Prostate gland (tissue), 2 donors: ENCODE measurements at regions not wholly inside any gene's neighbourhood (a gene's known extent, or its start where the extent isn't known, plus 50 kb on each side); places are given as distances from the start of the nearest gene placed in this dataset.
"Not testable (repeated sequence)": the region's sequence is repeated elsewhere in the genome, so short reads cannot be mapped to it uniquely, and the experiment has no call there.

Experiments used
- DNase-seq: peaks from one replicate; pipeline ENCODE4 v3.0.0-alpha.2; 2019; ENCODE audit warnings: low spot score
- H3K27ac ChIP-seq, 2 donors: fragments of 200-600 bp; sonication (generic); 2 replicates each; pipeline ENCODE4 v1.5.1; 2017 to 2019
- H3K27me3 ChIP-seq: fragments of 200-600 bp; sonication (generic); replicated peaks from 2 replicates; pipeline ENCODE4 v1.5.1; 2019; ENCODE audit not compliant: insufficient read depth
- H3K36me3 ChIP-seq, 2 donors: fragments of 200-600 bp; sonication (generic); 1 replicate in 1 of 2; 2 replicates in 1 of 2; pipeline versions ENCODE4 v1.5.1 to v1.8.1; 2017 to 2019
- H3K4me1 ChIP-seq: fragments of 200-600 bp; sonication (generic); replicated peaks from 2 replicates; pipeline ENCODE4 v1.5.1; 2019
- H3K4me3 ChIP-seq, 2 donors: fragments of 200-600 bp; sonication (generic); 2 replicates each; pipeline ENCODE4 v1.5.1; 2017 to 2019
- H3K9me3 ChIP-seq: fragments of 200-600 bp; sonication (generic); 2 replicates; pipeline ENCODE4 v1.5.1; 2017
- POLR2A ChIP-seq: fragments of 450-650 bp; IDR thresholded peaks from one replicate; pipeline ENCODE4 v1.6.1; 2016; ENCODE audit warnings: antibody characterized with exemption, mild to moderate bottlenecking
- POLR2AphosphoS5 ChIP-seq: sonication (generic); formaldehyde crosslinking; IDR thresholded peaks from one replicate; pipeline ENCODE4 v1.6.1; 2017; ENCODE audit warnings: antibody characterized with exemption
- WGBS: methylation state at CpG from one replicate; pipeline ENCODE4 v1.1.5; 2018; 5-methylcytosine and 5-hydroxymethylcytosine counted together
- intact Hi-C: fragments of 100-400 bp; cut with DNase I; formaldehyde crosslinking; loops from one replicate; pipeline ENCODE4 v1.14.2; 2022
- TF ChIP-seq, protein P1 (sequence below), 4 experiments: fragments of 200-600 bp in 2 of 4; fragments of 450-650 bp in 2 of 4; sonication (generic) in 2 of 4; IDR thresholded peaks; 1 replicate in 3 of 4; 2 replicates in 1 of 4; pipeline ENCODE4 v1.5.1; 2016 to 2019; ENCODE audit warnings: antibody characterized with exemption in 4 of 4, mild to moderate bottlenecking in 2 of 4, moderate library complexity in 2 of 4

DNA sequence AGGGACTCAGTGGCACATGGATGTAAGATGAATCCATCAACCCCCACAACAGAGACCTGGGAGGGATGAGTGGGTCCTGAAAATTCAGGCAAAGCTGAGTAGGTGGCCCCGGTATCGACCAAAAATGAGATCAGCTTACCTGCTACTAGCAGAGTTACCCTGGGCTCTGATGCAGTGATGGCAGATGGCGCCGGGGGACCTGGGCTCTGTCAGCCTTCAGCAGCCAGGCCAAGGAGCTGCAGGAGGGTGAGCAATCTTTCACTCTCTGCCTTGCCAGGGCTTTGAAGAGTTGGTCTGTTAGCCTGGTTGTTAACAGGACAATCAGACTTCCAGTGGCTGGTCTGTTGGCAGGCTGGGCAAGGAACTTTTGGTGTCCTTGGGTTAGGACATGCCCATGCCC lies 1054.8 kb downstream of the SI start:
- no peaks in the 10 kb centered on the region for H3K4me1 ChIP-seq
- no peaks in the 10 kb centered on the region for H3K27me3 ChIP-seq
- no peak overlapping the region for H3K4me3 ChIP-seq
- no peak overlapping the region for H3K27ac ChIP-seq
- 87% methylated on average over 4 of the region's 4 CpGs for WGBS
- no peak for TF ChIP-seq POLR2A
- TF ChIP-seq POLR2AphosphoS5: no peak
- TF ChIP-seq, protein P1, sequence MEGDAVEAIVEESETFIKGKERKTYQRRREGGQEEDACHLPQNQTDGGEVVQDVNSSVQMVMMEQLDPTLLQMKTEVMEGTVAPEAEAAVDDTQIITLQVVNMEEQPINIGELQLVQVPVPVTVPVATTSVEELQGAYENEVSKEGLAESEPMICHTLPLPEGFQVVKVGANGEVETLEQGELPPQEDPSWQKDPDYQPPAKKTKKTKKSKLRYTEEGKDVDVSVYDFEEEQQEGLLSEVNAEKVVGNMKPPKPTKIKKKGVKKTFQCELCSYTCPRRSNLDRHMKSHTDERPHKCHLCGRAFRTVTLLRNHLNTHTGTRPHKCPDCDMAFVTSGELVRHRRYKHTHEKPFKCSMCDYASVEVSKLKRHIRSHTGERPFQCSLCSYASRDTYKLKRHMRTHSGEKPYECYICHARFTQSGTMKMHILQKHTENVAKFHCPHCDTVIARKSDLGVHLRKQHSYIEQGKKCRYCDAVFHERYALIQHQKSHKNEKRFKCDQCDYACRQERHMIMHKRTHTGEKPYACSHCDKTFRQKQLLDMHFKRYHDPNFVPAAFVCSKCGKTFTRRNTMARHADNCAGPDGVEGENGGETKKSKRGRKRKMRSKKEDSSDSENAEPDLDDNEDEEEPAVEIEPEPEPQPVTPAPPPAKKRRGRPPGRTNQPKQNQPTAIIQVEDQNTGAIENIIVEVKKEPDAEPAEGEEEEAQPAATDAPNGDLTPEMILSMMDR (IDR thresholded peaks at IDR 0.05): no peak
- no peaks in the 10 kb centered on the region for H3K36me3 ChIP-seq
- intact Hi-C loops: no loop called here
- DNase-seq: no peak
- no peaks in the 10 kb centered on the region for H3K9me3 ChIP-seq

DNA sequence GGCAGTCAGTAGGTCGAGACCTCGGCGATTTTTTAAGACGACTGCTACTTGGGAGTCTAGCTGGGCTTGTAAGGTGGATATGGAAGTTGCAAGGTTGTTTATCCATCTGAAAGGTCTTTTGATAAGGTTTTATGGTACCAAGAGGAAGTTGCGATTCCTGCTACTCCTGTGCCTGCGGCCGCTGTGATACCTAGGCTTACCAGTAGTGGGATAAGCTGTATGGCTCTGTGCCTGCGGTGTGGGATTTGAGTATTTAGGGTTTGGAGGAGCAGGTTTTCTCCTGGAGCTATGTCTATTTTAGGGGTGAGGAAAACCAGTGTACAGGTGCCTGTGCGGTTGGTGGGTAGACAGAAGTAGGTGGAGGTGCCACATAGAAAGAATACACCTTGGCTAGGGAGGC lies 1059.8 kb downstream of the SI start:
- intact Hi-C loops: no loop called here
- Histone ChIP-seq H3K36me3 (no peaks in the 10 kb centered on the region), H3K4me3 (no peak overlapping the region), H3K9me3 (no peaks in the 10 kb centered on the region), H3K27ac (no peak overlapping the region), H3K4me1 (no peaks in the 10 kb centered on the region), H3K27me3 (no peaks in the 10 kb centered on the region)
- TF ChIP-seq POLR2AphosphoS5 (no peak), POLR2A (no peak)
- TF ChIP-seq, protein P1 (IDR thresholded peaks at IDR 0.05): no peak
- WGBS: 95% methylated on average over 9 of the region's 9 CpGs
- DNase-seq: no peak

DNA sequence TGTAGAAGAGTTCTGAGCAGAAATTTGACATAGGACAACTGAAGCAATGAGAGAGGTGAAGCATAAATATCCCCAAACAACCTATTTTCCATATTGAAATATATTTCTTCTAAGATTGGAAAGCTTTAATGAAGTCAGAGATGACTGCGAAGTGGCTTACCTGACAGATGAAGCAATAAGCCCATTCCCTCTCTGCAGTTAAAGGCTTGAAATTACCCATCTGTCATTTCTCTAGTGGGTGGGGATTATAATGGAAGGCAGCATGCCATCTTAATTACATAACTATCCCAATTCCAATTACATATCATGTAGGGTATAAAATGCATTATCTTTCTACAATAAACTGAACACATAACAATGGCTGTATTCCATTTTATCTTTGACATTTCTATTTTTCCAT lies 1070.5 kb downstream of the SI start:
- H3K4me3 ChIP-seq: no peak overlapping the region
- WGBS: 90% methylated on average over 1 of the region's 1 CpG
- H3K27ac ChIP-seq: no peak overlapping the region
- H3K4me1 ChIP-seq: no peaks in the 10 kb centered on the region
- no peaks in the 10 kb centered on the region for H3K27me3 ChIP-seq
- DNase-seq: no peak
- TF ChIP-seq, protein P1 (IDR thresholded peaks at IDR 0.05): no peak
- TF ChIP-seq POLR2AphosphoS5: no peak
- TF ChIP-seq POLR2A: no peak
- H3K36me3 ChIP-seq: no peaks in the 10 kb centered on the region
- intact Hi-C loops: no loop called here
- H3K9me3 ChIP-seq: no peaks in the 10 kb centered on the region

DNA sequence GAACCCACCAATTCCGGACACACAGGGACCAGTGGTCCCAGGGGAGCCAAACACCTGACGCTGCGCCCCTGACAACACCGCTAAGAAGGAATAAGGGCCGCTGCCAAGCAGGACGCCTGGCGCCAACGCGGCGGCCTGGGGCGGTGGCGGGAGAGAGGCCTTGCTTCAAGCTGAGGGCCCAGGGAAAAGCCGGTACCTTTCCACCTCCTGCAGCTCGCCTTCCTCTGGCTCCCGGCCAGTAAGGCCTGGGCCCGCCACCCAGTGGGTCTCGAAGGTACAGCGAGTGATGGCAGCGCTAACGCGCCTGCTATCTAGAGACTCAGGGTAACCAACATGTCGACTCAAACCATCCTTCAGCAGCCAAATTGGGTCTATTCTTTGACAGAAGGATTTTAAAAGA lies 1074.1 kb downstream of the SI start:
- Histone ChIP-seq H3K4me3 (no peak overlapping the region), H3K27me3 (no peaks in the 10 kb centered on the region), H3K4me1 (no peaks in the 10 kb centered on the region), H3K9me3 (no peaks in the 10 kb centered on the region), H3K36me3 (no peaks in the 10 kb centered on the region), H3K27ac (no peak overlapping the region)
- WGBS: 88% methylated on average over 22 of the region's 22 CpGs
- intact Hi-C loops: no loop called here
- TF ChIP-seq POLR2A (no peak), POLR2AphosphoS5 (no peak)
- TF ChIP-seq, protein P1 (IDR thresholded peaks at IDR 0.05): no peak
- no peak for DNase-seq

DNA sequence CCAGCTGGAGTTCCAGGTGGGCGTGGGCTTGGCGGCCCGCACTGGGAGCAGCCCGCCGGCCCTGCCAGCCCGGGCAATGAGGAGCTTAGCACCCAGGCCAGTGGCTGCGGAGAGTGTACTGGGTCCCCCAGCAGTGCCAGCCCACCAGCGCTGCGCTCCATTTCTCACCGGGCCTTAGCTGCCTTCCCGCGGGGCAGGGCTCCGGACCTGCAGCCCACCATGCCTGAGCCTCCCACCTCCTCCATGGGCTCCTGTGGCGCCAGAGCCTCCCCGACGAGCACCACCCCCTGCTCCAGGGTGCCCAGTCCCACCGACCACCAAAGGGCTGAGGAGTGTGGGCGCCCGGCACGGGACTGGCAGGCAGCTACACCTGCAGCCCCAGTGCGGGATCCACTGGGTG lies 1075.3 kb downstream of the SI start:
- H3K27ac ChIP-seq, H3K36me3 ChIP-seq, H3K4me3 ChIP-seq, H3K4me1 ChIP-seq, H3K9me3 ChIP-seq, intact Hi-C loops, DNase-seq, H3K27me3 ChIP-seq: not testable (repeated sequence)
- WGBS: 96% methylated on average over 15 of the region's 21 CpGs
